Activated CD8-positive, alpha-beta T cell treated with anti-CD3 and anti-CD28 coated beads for 36 hours (primary cell): ENCODE measurements at regions not wholly inside any gene's neighbourhood (a gene's known extent, or its start where the extent isn't known, plus 50 kb on each side); places are given as distances from the start of the nearest gene placed in this dataset.
A peak's percentile ranks its signal among the peaks of the same experiment; 100 is the strongest.

Experiments
- ATAC-seq: fragments of 200-7000 bp; cut with Tn5 transposase; one replicate; pipeline ENCODE4 v1.10.0; 2021; ENCODE audit warnings: mild to moderate bottlenecking, moderate library complexity
- CTCF ChIA-PET: fragments of 350-600 bp; sonication (Branson Sonifier 250); formaldehyde crosslinking; loops from one replicate; lab custom pipeline; 2021; ENCODE audit warnings: antibody characterized with exemption; lab: Charles Lee
- POLR2A ChIA-PET: fragments of 350-600 bp; sonication (Branson Sonifier 250); formaldehyde crosslinking; loops from one replicate; lab custom pipeline; 2021; ENCODE audit warnings: antibody characterized with exemption; lab: Charles Lee
- DNase-seq: peaks from one replicate; pipeline ENCODE4 v3.0.0-alpha.2; 2020
- H3K27ac Mint-ChIP-seq: one replicate; pipeline ENCODE4 v1.8.0; 2021; ENCODE audit warnings: mild to moderate bottlenecking, mixed read lengths
- H3K27me3 Mint-ChIP-seq: one replicate; pipeline ENCODE4 v1.8.0; 2021; ENCODE audit warnings: mixed read lengths
- H3K36me3 Mint-ChIP-seq: one replicate; pipeline ENCODE4 v1.8.0; 2021; ENCODE audit warnings: low read depth, mixed read lengths
- H3K4me1 Mint-ChIP-seq: one replicate; pipeline ENCODE4 v1.8.0; 2021; ENCODE audit warnings: low read depth, mixed read lengths
- H3K4me3 Mint-ChIP-seq: one replicate; pipeline ENCODE4 v1.8.0; 2021; ENCODE audit warnings: mild to moderate bottlenecking, moderate library complexity, mixed read lengths
- H3K9me3 Mint-ChIP-seq: one replicate; pipeline ENCODE4 v1.8.0; 2021; ENCODE audit warnings: mixed read lengths
- CTCF ChIP-seq: fragments of 200-600 bp; IDR thresholded peaks from one replicate; pipeline ENCODE4 v1.8.0; 2022; ENCODE audit warnings: antibody characterized with exemption, mild to moderate bottlenecking
- intact Hi-C: fragments of 100-400 bp; cut with micrococcal nuclease; formaldehyde crosslinking; loops from one replicate; pipeline ENCODE4 v1.10.0; 2022

GRCh38 chr2:215764441-215765048 lies 248.8 kb downstream of the MREG start:
- ATAC-seq (peak; percentile 34), DNase-seq (no peak)
- H3K4me3 Mint-ChIP-seq: no peak overlapping the region
- peaks cover 2% of the 10 kb centered on the region for H3K9me3 Mint-ChIP-seq
- TF ChIP-seq CTCF: no peak
- no peak overlapping the region for H3K27ac Mint-ChIP-seq
- intact Hi-C loops: no loop called here
- H3K36me3 Mint-ChIP-seq: no peaks in the 10 kb centered on the region
- no peaks in the 10 kb centered on the region for H3K4me1 Mint-ChIP-seq
- peaks cover 2% of the 10 kb centered on the region for H3K27me3 Mint-ChIP-seq
- CTCF ChIA-PET: interaction anchor here (1.2 to 1.3 kb wide), 2 partner anchors 10 to 64 kb away, joined by 3 read pairs; no protein-coding TSS in a partner anchor
- POLR2A ChIA-PET: no interaction called here

- H3K36me3 Mint-ChIP-seq: no peaks in the 10 kb centered on the region
These were observed 252.8 kb downstream of the MREG start for GRCh38 chr2:215760557-215760956.

GRCh38 chr2:215760091-215760490 lies 253.3 kb downstream of the MREG start:
- H3K4me1 Mint-ChIP-seq: no peaks in the 10 kb centered on the region
- CTCF ChIA-PET: interaction anchor here (0.7 kb wide), 1 partner anchor 11 kb away, joined by 3 read pairs; no protein-coding TSS in a partner anchor
- no peak for ATAC-seq

More at GRCh38 chr2:215760557-215760956, 252.8 kb downstream of the MREG start:
- H3K27me3 Mint-ChIP-seq: peaks cover 2% of the 10 kb centered on the region
- ChIA-PET CTCF (interaction anchor here (0.7 kb wide), 1 partner anchor 11 kb away, joined by 3 read pairs; no protein-coding TSS in a partner anchor), POLR2A (no interaction called here)
- H3K4me3 Mint-ChIP-seq: no peak overlapping the region
- H3K4me1 Mint-ChIP-seq: no peaks in the 10 kb centered on the region
- DNase-seq: no peak
- peaks cover 2% of the 10 kb centered on the region for H3K9me3 Mint-ChIP-seq
- TF ChIP-seq CTCF: no peak
- intact Hi-C loops: no loop called here
- no peak overlapping the region for H3K27ac Mint-ChIP-seq
- no peak for ATAC-seq

GRCh38 chr2:215758691-215759090 lies 254.7 kb downstream of the MREG start:
- no peak for DNase-seq
- H3K4me3 Mint-ChIP-seq: no peak overlapping the region
- ATAC-seq: no peak
- CTCF ChIA-PET: no interaction called here
- TF ChIP-seq CTCF: no peak
- POLR2A ChIA-PET: no interaction called here
- no peak overlapping the region for H3K27ac Mint-ChIP-seq
- H3K27me3 Mint-ChIP-seq: peaks cover 11% of the 10 kb centered on the region
- no peaks in the 10 kb centered on the region for H3K36me3 Mint-ChIP-seq
- intact Hi-C loops: no loop called here
- H3K9me3 Mint-ChIP-seq: peaks cover 2% of the 10 kb centered on the region
- H3K4me1 Mint-ChIP-seq: no peaks in the 10 kb centered on the region

More at GRCh38 chr2:215760091-215760490, 253.3 kb downstream of the MREG start:
- Mint-ChIP-seq H3K36me3 (no peaks in the 10 kb centered on the region), H3K27me3 (peaks cover 2% of the 10 kb centered on the region), H3K4me3 (no peak overlapping the region), H3K9me3 (peaks cover 2% of the 10 kb centered on the region), H3K27ac (no peak overlapping the region)
- intact Hi-C loops: no loop called here
- POLR2A ChIA-PET: no interaction called here
- DNase-seq: no peak
- no peak for TF ChIP-seq CTCF

GRCh38 chr2:215756346-215756730 lies 257.0 kb downstream of the MREG start:
- no peak overlapping the region for H3K27ac Mint-ChIP-seq
- ChIA-PET POLR2A (no interaction called here), CTCF (no interaction called here)
- DNase-seq (no peak), ATAC-seq (no peak)
- peaks cover 1% of the 10 kb centered on the region for H3K4me1 Mint-ChIP-seq
- no peaks in the 10 kb centered on the region for H3K36me3 Mint-ChIP-seq
- H3K27me3 Mint-ChIP-seq: peaks cover 14% of the 10 kb centered on the region
- H3K9me3 Mint-ChIP-seq: no peaks in the 10 kb centered on the region
- intact Hi-C loops: no loop called here
- no peak for TF ChIP-seq CTCF
- H3K4me3 Mint-ChIP-seq: no peak overlapping the region
